Caki2 (cell line): ENCODE measurements at regions not wholly inside any gene's neighbourhood (a gene's known extent, or its start where the extent isn't known, plus 50 kb on each side); places are given as distances from the start of the nearest gene placed in this dataset.

Experiments used
- DNase-seq: peaks from one replicate; pipeline ENCODE4 v3.0.0-alpha.2; 2015; ENCODE audit warnings: low read depth
- in situ Hi-C: cut with HindIII; loops from 2 replicates; pipeline ENCODE4 v1.10.0; 2016; ENCODE audit warnings: low sequenced_read_pairs, low pct_unique_long_range_greater_than_20kb, mixed read lengths

GRCh38 chr7:125406111-125406510 lies 476.5 kb upstream of the POT1 start:
- DNase-seq, result no peak
- in situ Hi-C loops, result no loop called here

DNA sequence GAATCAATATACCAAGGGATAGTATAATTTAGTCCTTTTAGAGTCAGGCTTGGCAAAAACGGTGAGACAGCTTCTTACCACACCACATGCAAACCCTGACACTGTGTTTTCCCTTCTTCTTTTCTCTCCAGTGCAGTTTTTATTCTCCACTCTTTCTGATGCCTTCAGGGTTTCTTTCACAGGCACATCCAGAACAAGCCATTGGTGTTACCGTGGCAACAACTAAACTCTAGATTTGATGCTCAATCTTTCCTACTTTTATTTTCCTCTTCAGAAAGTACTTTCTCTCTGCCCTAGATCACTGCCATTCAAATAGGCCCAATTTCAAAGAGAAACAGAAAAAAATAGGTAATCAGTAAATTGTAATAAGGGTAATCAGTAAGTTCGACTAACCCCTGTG lies 469.8 kb upstream of the POT1 start:
- in situ Hi-C loops, result no loop called here
- no peak for DNase-seq

DNA sequence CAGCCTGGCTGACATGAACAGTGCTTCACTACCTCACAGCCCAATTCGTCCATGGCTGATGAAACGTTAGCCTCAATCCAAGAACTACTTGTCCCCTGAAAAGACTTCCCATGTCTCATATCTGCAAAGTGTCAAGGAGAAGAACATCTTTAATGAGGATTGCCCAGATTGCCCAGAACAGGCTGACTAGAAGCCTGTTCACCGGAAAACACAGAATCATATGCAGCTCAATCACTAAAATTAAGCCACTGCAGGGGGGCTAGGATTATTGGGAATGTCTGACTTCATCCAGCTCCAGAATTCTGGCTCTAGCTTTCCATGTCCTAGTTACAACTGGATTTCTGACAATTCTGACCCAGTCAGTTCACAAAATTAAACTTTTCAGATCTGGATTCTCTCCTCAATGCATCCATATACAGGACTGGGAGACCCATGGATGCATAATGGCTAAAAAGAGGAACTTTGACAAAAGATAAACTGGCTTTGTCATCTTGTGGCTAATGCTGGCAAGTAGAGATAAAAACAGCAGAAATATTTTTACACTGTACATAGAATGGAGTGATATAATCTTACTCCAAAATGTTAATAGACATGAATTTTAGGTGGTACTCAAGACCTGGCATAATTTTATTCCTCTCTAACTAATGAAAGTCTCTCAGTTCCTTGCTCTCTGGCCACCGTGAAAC lies 467.0 kb upstream of the POT1 start:
- DNase-seq, result no peak
- in situ Hi-C loops, result no loop called here

DNA sequence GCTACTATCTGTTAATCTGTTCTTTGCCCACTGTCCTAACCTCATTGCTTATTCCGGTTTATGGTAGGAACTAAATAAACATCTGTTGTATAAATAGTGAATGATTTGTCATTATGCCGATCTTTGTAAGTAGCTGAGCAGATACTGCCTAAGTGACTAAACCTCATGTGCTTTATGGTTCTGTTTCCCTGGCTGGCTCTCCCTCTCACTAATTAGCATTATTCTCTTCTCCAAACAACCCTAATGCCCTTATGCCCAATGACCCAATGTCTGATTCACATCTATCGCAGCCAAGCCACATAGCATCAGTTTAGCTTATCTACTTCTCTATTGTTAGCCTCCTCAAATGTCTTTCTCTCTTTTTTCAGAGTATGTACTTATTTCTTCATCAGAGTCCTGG lies 462.3 kb upstream of the POT1 start:
- DNase-seq, result peak; percentile 57
- in situ Hi-C loops, result no loop called here

DNA sequence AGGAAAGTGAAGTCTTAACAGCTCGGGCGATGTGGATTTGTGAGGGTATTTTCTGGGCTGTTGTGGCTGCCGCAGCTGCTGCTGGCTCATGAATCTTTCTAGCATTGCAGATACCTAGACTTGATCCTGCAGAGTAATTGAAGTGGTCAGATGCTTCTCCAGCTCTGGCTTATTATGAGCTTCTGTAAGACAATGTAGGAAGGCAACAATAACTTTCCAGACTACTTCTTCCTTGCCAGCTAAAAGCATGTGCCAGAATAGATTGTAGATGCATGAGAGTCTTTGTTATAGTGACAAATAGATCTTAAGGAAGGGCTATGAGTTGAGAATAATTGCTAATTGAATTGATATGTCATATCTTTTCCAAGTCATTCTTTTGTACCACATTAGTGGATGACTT lies 461.4 kb upstream of the POT1 start:
- in situ Hi-C loops, result no loop called here
- no peak for DNase-seq

DNA sequence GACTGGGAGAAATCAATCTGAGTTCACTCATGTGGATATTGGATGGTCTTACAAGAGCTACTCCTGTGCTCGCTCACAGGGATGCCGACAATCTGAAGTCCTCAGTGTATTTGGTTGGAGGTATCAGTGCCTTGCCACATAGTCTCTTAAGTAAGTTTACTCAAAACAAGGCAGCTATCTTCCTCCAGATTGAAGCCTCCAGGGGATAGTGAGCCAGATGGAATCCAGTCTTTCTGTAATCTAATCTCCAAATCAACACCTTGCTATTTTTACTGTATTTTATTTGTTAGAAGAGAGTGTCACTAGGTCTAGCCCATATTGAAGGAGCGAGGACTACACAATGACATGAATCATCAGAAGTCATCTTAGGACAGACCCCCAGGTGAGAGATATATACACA lies 456.6 kb upstream of the POT1 start:
- in situ Hi-C loops, result no loop called here
- no peak for DNase-seq

DNA sequence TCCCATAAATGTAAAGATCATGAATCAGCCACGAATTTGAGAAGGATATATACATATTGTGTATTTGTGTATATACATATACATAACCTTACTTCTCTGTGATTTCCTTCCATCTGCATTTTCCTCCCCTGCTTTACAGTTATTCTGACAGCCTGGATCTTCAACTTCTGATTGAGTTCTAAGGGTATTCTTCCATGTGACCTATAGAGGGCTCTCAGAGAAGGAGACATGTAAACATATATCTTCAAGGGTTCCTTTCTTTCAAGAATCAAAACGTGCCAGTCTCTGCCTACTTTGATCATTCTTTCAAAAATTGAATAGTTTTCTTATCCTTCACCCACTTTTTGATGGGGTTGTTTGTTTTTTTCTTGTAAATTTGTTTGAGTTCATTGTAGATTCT lies 453.7 kb upstream of the POT1 start:
- in situ Hi-C loops, result no loop called here
- DNase-seq, result no peak

GRCh38 chr7:125382401-125382800 lies 452.8 kb upstream of the POT1 start:
- in situ Hi-C loops, result no loop called here
- DNase-seq, result no peak

GRCh38 chr7:125375942-125376341 lies 446.3 kb upstream of the POT1 start:
- in situ Hi-C loops, result no loop called here
- DNase-seq, result no peak

DNA sequence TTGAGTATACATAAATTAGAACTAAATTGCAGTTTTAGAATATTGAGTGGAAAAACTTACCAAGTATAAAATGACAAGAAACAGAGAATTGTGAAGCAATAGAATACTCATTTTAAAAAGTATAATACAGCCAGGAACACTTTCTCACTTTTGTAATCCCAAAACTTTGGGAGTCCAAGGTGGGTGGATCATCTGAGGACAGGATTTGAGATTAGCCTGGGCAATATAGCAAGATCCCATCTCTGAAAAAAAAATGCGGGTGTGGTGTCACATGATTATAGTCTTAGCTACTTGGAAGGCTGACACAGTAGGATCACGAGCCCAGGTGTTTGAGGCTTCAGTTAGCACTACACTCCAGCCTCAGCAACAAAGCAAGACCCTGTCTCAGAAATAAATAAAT lies 440.9 kb upstream of the POT1 start:
- DNase-seq, result no peak
- in situ Hi-C loops, result no loop called here

GRCh38 chr7:125363873-125364272 lies 434.2 kb upstream of the POT1 start:
- in situ Hi-C loops, result no loop called here
- DNase-seq, result no peak

GRCh38 chr7:125358551-125359167 lies 429.0 kb upstream of the POT1 start:
- in situ Hi-C loops, result no loop called here
- no peak for DNase-seq

- in situ Hi-C loops, result no loop called here
- no peak for DNase-seq
These were observed 428.2 kb upstream of the POT1 start for GRCh38 chr7:125357676-125358455.

DNA sequence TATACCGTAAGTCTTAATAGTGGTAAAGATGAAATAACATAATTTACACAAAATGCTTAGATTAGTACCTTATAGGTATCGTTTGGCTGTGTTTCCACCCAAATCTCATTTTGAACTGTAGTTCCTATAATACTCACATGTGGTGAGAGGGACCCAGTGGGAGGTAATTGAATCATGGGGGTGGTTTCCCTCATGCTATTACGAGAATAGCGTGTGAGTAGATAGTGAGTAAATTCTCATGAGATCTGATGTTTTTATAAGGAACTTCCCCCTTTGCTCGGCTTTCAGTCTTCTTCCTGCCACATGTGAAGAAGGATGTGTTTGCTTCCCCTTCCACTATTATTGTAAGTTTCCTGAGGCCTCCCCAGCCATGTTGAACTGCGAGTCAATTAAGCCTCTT lies 426.3 kb upstream of the POT1 start:
- in situ Hi-C loops, result no loop called here
- peak; percentile 11 for DNase-seq

DNA sequence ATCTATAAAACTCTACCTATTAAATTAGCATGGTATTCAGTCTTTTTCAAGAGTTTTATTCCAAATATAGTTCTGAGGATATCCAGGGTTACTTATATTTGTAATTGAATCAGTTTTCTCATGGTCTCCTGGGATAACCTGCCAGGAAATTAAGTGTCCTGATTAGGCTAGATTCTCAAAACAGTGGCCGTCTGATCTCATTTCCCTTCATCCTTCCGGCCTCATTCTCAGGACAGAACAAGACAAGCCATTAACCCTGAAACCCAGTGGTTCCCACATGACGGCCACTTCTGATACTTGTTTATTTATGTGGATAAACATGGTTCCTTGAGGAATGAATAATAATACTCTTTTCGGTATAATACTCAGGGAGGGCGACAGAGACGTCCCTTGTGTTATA lies 417.6 kb upstream of the POT1 start:
- DNase-seq, result no peak
- in situ Hi-C loops, result no loop called here

GRCh38 chr7:125338110-125338509 lies 408.5 kb upstream of the POT1 start:
- no peak for DNase-seq
- in situ Hi-C loops, result no loop called here

DNA sequence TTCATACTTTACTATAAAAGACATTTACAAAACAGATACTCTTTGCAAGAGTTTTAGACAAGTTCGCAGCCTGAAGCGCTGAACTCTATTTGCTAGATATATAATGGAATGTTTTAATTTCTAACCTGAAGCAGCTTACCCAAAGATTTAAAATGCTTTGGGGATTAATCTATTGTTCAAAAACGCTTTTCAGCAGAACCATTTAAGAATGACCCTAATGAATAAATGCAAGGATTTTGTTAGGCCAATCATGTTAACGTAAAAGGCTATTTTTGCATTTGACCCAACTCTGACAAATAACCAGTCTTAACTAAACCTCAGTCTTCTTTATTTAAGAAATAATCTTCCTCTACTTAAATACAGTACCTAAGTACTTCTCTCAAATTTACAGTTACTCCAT lies 406.7 kb upstream of the POT1 start:
- DNase-seq, result no peak
- in situ Hi-C loops, result no loop called here

DNA sequence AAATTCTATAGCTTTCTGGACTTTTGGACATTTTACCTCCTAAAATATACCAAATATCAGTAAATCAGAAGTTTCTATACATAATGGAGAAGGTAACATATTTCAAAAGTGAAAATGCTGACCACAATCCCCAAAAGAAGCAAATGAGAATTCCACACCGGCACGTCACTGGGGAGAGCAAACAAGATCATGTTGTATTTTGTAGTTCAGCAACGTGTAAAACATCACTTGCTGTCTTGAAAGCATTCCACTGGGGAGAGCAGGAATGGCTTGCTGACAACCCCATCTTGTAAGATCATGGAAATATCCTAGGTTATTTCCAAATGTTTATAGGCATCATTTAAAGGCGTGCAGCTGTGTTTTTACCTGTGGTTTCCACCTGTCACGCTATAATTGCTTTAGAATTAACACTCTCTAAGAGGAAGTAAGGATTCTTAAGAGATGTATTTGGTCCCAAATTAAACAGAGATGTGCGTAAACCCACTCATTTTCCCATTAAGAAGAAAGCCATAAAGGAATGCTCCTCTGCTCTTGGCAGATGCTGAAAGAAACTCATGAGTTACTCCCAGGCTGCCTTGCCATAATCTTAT lies 397.1 kb upstream of the POT1 start:
- in situ Hi-C loops, result no loop called here
- DNase-seq, result no peak

DNA sequence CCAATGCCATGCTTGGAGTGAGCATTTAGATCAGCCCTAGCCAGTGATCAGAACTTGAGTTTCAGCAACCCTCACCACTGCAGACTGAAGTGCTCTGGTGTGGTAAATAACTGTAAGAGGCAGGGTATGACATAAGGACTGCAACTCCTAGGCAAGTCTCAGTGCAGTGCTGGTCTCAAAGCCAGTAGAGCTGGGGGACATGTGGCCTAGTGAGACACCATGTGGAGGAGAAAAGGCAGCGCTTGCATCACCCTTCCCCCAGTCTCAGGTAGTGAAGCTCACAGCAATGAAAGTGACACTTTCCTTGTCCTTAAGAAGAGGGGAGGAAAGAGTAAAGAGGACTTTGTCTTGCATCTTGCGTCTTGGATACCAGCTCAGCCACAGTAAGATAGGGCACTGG lies 386.8 kb upstream of the POT1 start:
- peak; percentile 42 for DNase-seq
- in situ Hi-C loops, result no loop called here
